ENCODE measurements at regions not wholly inside any gene's neighbourhood (a gene's known extent, or its start where the extent isn't known, plus 50 kb on each side); places are given as distances from the start of the nearest gene placed in this dataset.
A peak's percentile ranks its signal among the peaks of the same experiment; 100 is the strongest.

GRCh38 chr17:17400566-17401184, 76.1 kb upstream of the MED9 start:
- Histone ChIP-seq H3K27me3 (replicated peaks in 1 of 4; ENCODE audit: control extremely low read depth in 1 of 4, control insufficient read depth in 3 of 4, insufficient read depth in 4 of 4, low read length in 3 of 4) (no peaks in the 10 kb centered on the region), H3K4me2 (replicated peaks; ENCODE audit: low read depth, low read length, poor library complexity, severe bottlenecking) (no peak overlapping the region), H3K79me2 (ENCODE audit: control insufficient read depth, insufficient read depth, low read length) (no peaks in the 10 kb centered on the region), H3K9ac (ENCODE audit: low read length) (no peak overlapping the region), H3K36me3 (replicated peaks in 1 of 2; ENCODE audit: control extremely low read depth in 1 of 2, control insufficient read depth in 1 of 2, extremely low read depth in 1 of 2, insufficient read depth in 2 of 2, low read length in 1 of 2) (no peaks in the 10 kb centered on the region), H3K9me3 (ENCODE audit: control extremely low read depth in 1 of 3, control insufficient read depth in 2 of 3, insufficient read depth in 1 of 3, low read length in 2 of 3) (peaks cover 0 to 20% (median 2%) of the 10 kb centered on the region in 3 donors), H2AFZ (ENCODE audit: insufficient read depth, low read depth, low read length, poor library complexity, severe bottlenecking) (no peak overlapping the region), H3K4me3 (ENCODE audit: control extremely low read depth in 1 of 5, extremely low read depth in 1 of 5, insufficient read depth in 1 of 5, low read depth in 2 of 5, low read length in 4 of 5) (no peak overlapping the region), H3K4me1 (ENCODE audit: control insufficient read depth in 2 of 2, insufficient read depth in 2 of 2, low read length in 2 of 2) (peaks cover 42 to 50% of the 10 kb centered on the region in 2 donors), H4K20me1 (ENCODE audit: control insufficient read depth, insufficient read depth, low read length, poor library complexity, severe bottlenecking) (no peaks in the 10 kb centered on the region), H3K27ac (ENCODE audit: low read length in 2 of 2) (no peak overlapping the region)
- DNase-seq (no peak), ATAC-seq (ENCODE audit: low read depth) (no peak)
- H3K4me3 Mint-ChIP-seq: no peak overlapping the region
- ChIA-PET CTCF (interaction anchor here (0.9 kb wide), 1 partner anchor 39 kb away, joined by 3 read pairs; no protein-coding TSS in a partner anchor), POLR2A (no interaction called here)
- H3K27ac Mint-ChIP-seq: peak overlapping the region; percentile 41
- no peaks in the 10 kb centered on the region for H3K27me3 Mint-ChIP-seq
- peaks cover 55% of the 10 kb centered on the region for H3K4me1 Mint-ChIP-seq
- WGBS (ENCODE audit: insufficient coverage): 76% methylated on average over 14 of the region's 14 CpGs
- H3K9me3 Mint-ChIP-seq (ENCODE audit: insufficient read depth): no peaks in the 10 kb centered on the region
- intact Hi-C loops (cut with micrococcal nuclease): no loop called here
- TF ChIP-seq EZH2 (IDR thresholded peaks at IDR 0.05; ENCODE audit: borderline replicate concordance, insufficient read depth, low read depth, low read length, poor library complexity, severe bottlenecking): no peak
- TF ChIP-seq CTCF (IDR thresholded peaks at IDR 0.05): no peak

GRCh38 chr17:17401271-17401781, 75.5 kb upstream of the MED9 start:
- 83% methylated on average over 11 of the region's 12 CpGs for WGBS (ENCODE audit: insufficient coverage)
- intact Hi-C loops (cut with micrococcal nuclease): no loop called here
- Mint-ChIP-seq H3K27ac (peak overlapping the region; percentile 46), H3K4me3 (no peak overlapping the region), H3K27me3 (no peaks in the 10 kb centered on the region), H3K4me1 (peaks cover 55% of the 10 kb centered on the region), H3K9me3 (ENCODE audit: insufficient read depth) (no peaks in the 10 kb centered on the region)
- no peak for TF ChIP-seq CTCF (IDR thresholded peaks at IDR 0.05)
- TF ChIP-seq EZH2 (IDR thresholded peaks at IDR 0.05; ENCODE audit: borderline replicate concordance, insufficient read depth, low read depth, low read length, poor library complexity, severe bottlenecking): no peak
- Histone ChIP-seq H3K79me2 (ENCODE audit: control insufficient read depth, insufficient read depth, low read length) (no peaks in the 10 kb centered on the region), H3K4me2 (replicated peaks; ENCODE audit: low read depth, low read length, poor library complexity, severe bottlenecking) (no peak overlapping the region), H3K9ac (ENCODE audit: low read length) (no peak overlapping the region), H3K4me1 (ENCODE audit: control insufficient read depth in 2 of 2, insufficient read depth in 2 of 2, low read length in 2 of 2) (peaks cover 42 to 51% of the 10 kb centered on the region in 2 donors), H3K36me3 (replicated peaks in 1 of 2; ENCODE audit: control extremely low read depth in 1 of 2, control insufficient read depth in 1 of 2, extremely low read depth in 1 of 2, insufficient read depth in 2 of 2, low read length in 1 of 2) (no peaks in the 10 kb centered on the region), H3K9me3 (ENCODE audit: control extremely low read depth in 1 of 3, control insufficient read depth in 2 of 3, insufficient read depth in 1 of 3, low read length in 2 of 3) (peaks cover 0 to 14% (median 2%) of the 10 kb centered on the region in 3 donors), H3K27ac (ENCODE audit: low read length in 2 of 2) (no peak overlapping the region), H2AFZ (ENCODE audit: insufficient read depth, low read depth, low read length, poor library complexity, severe bottlenecking) (no peak overlapping the region), H3K4me3 (ENCODE audit: control extremely low read depth in 1 of 5, extremely low read depth in 1 of 5, insufficient read depth in 1 of 5, low read depth in 2 of 5, low read length in 4 of 5) (no peak overlapping the region), H3K27me3 (replicated peaks in 1 of 4; ENCODE audit: control extremely low read depth in 1 of 4, control insufficient read depth in 3 of 4, insufficient read depth in 4 of 4, low read length in 3 of 4) (no peaks in the 10 kb centered on the region), H4K20me1 (ENCODE audit: control insufficient read depth, insufficient read depth, low read length, poor library complexity, severe bottlenecking) (no peaks in the 10 kb centered on the region)
- POLR2A ChIA-PET: no interaction called here
- ATAC-seq (ENCODE audit: low read depth) (no peak), DNase-seq (no peak)
- CTCF ChIA-PET: no interaction called here
